ENCODE measurements at regions not wholly inside any gene's neighbourhood (a gene's known extent, or its start where the extent isn't known, plus 50 kb on each side); places are given as distances from the start of the nearest gene placed in this dataset.

DNA sequence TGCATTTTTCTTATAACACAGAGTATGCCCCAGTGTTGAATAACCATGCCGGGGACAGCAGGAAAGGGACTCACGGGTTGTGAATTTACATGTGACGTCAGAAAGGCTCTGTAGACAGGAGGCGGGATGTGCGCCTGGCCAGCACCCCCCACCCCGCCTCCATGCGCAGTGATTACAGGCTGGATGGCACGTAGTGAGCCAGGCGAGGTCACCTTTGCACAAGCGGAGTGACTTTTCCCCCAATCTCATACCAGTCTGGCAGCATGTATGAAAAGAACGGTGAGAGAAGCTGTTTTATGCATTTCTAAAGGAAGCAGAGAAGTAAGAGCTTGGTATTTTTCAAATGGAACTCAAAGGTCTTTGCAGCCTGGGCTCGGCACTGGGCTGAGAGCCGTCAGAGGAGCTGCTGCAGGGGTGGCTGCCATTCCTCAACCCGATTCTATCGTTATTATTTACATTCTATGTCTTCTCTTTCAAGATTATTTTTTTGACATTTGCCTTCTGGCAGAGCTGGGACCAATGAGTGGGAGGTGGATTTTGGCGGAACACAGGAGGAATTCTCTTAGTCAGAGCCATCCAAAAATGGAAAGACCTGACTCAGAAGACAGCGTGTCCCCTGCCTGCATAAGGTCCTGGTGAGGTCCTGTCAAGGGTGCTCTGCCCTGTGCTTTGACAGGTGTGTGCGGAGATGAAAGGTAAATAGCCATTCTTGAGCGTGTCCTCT is 115.6 kb upstream of the SLC45A1 start:
- no peak for DNase-seq

DNA sequence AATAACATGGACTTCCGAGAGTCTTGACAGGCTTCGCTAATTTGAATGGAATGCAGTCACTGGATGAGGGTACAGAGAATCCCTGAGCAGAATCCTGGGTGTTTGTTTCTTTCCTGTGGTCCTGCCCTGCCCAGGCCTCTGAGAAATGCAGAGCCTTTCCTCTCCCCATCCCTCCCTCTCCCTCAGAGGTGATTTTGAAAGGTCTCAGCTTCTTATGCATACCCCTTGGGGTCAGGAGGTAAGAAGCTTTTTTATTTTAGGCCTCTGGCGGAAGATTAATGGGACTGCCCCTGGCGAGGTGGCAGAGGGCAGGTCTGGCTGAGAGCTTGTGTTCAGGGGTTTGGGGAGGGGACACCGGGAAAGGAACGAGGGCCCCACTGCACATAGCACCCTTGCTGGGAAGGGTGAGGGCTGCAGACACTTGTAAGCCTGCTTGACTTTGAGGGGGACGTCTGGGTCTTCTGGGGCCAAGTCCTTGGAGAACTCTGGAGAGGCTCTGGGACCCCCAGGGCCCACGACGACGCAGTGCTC is 116.5 kb upstream of the SLC45A1 start:
- DNase-seq, result no peak

DNA sequence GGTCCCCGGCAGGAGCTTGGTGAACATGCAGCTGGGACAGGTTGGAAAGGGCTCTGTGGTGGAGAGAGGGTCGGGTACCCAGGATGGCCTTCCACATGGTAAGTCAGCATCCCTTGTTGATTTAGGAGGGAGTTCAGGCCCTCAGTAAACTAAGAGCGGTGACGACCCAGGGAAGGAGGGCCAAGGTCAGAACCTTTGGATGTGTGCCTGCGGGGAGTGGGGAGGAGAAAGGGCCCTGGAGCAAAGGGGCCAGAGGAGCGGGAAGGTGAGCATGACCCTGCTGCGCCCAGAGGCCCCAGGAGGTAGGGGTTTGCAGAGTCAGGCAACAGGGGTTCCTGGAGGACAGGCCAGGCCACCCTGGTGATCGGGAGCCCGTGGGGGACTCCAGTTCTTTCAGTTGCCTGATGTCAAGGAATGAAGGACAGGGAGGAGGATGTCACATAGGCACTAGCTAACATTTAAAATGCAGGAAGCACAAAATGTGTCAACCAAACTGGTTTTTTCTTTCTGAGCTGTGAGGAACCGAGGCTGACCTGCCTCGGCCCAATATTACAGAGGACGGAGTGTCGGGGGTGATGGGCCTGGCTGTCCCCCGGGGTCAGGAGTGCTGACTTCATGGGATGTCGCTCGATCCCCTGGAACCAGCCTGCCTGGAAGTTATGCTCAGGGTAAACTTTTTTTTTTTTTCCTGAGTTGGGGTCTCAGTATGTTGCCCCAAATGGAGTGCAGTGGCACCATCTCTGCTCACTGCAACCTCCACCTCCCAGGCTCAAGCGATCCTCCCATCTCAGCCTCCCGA is 117.4 kb upstream of the SLC45A1 start:
- DNase-seq, result no peak

DNA sequence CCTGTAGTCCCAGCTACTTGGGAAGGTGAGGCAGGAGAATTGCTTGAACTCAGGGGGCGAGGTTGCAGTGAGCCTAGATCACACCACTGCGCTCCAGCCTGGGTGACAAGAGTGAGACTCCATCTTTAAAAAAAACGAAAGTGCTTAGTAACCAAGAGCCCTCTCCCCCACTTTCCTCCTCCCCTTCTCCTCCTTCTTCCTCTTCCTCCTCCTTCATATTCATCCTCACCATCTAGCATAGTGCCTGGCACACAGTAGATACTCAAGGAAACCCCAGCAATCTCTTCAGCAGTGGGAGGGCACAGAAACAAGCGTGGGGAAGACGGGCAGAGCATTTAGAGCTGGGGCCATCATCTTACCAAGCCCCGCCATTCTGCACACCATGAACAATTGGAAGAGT is 119.4 kb upstream of the SLC45A1 start:
- no peak for DNase-seq

DNA sequence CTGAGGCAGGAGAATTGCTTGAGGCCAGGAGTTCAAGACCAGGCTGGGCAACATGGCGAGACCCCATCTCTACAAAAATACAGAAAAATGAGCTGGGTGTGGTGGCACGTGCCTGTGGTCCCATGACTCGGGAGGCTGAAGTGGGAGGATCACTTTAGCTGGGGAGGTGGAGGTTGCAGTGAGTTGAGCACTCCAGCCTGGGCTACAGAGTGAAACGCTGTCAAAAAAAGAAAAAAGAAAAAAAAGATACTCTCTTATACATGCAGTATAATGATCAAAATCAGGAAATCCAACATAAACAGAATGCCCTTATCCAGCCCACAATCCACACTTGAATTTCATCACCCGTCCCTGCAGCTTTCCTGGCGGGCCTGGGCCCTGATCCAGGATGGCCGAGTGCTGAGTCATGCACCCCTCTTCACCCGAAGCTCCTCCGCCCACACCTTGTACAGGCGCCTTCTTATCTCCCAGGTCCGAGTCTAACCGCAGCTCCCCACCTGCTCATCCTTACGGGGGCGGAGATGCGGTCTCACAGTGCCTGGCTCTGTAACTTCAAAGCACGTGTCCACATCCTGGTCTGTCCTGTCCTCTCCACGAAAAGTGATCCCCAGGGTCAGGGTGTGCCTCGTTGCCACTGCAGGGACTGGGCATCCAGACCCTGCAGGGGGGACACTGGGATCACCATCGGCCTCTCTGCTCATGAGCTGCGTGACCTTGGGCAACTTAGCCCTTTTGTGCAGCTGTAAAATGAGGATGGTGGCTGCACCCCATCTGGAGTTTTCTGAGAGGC is 120.2 kb upstream of the SLC45A1 start:
- peak; percentile 69 for DNase-seq

DNA sequence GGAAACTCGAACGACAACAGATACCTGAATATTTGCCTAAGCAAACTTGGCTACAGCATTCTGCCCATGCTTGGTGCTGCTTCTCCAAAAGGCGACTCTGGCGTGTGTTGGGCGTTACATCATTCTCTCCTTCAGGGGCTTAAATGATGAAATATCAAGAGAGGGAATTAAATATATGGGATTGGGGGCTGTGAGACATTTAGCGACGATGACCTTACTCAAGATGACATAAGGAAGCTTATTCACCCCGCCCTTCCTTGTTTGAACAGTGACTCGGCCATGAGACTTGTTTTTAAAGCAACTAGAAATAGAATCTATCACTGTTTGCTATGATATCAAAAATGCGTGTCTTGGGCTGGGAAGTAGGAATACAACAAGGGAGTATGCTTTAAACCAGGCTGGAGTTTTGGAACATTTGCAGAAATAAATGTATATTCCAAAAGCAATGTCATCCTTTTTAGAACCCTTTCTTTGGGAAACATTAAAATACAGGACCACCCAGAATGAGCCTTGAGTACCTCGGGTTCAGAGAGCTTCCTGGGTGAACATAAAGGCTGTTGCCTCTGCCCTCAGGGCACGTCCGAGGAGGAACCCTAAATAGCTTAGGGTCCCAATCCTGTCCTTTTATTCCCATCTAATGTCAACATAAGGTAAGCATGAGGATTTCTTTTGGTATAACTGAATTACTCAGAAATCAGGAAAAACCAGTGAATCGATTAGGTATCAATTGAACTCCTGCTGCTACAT is 123.3 kb upstream of the SLC45A1 start:
- no peak for DNase-seq

DNA sequence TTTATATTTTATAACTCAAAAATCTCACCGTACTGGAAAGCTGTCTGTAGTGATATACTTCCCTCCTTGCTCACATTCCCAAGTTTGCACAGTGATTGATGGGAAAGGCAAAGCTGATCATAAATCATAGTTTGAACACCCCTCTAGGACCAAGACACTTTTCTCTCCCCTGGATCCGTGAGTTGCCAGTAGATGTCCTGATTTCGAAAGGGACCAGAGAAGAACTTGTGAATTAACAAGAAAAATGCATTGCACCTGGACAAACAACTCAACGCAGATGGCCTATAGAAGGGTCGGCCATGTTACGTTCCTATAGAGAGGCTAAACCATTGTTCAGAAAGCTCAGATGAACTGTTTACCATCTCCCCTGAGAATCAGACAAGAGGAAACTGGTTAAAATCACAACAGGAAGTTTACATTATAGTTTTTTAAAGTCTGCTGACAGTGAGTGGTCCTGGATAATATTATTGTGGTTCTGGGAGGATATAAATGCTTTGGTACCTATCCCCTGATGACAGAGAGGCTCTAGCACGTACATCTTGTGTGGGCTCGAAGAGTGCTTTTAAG is 124.0 kb upstream of the SLC45A1 start:
- no peak for DNase-seq

DNA sequence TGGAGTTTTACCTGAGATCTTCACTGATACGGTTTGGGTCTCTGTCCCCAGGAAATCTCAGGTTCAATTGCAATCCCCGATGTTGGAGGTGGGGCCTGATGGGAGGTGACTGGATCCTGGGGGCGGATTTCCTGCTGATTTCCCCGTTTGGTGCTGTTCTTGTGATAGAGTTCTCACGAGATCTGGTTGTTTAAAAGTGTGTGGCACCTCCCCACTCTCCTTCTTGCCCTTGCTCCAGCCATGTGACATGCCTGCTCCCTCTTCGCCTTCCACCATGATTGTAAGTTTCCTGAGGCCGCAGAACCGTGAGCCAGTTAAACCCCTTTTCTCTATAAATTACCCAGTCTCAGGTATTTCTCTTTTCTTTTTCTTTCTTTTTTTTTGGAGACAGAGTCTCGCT is 126.4 kb upstream of the SLC45A1 start:
- no peak for DNase-seq

DNA sequence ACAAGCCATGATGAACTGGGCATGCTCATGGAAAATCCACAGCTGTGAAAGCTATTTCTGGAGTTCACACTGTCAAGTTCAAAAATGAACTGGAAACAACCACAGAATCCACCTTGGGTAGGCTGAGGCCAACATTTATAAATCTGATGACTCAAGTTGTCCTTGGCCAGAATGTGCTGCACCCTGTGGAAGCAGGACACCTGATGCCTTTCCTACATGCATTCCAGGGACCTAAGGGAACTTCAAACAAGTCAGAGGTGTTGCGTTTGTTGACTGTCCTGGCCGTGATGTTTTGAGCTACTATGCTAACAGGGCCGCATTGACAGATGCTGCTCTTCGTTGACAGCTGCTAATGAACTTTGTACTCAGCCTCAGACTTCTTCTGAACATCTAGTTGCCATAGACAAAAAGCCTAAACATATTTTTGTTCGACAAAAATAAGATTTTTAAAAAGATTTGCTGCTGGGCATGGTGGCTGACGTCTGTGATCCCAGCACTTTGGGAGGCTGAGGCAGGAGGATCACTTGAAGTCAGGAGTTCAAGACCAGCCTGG is 127.9 kb upstream of the SLC45A1 start:
- DNase-seq, result no peak

DNA sequence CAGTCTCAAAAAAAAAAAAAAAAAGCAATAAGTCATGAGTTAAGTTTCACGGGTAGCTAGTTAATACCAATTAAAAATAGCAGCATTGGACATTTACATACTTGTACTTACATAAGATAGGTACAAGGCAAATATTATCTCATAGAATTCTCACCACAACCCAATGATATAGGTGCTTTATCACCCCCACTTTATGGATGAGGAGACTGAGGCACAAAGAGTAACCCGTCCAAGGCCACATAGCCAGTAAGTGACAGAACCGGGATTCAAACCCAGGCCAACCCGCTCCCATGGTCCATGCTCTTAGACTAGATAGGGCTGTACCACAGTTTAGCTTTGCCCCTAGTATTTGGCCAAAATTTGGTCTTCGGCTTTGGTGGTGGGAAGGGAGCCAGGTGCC is 132.5 kb upstream of the SLC45A1 start:
- DNase-seq, result no peak

DNA sequence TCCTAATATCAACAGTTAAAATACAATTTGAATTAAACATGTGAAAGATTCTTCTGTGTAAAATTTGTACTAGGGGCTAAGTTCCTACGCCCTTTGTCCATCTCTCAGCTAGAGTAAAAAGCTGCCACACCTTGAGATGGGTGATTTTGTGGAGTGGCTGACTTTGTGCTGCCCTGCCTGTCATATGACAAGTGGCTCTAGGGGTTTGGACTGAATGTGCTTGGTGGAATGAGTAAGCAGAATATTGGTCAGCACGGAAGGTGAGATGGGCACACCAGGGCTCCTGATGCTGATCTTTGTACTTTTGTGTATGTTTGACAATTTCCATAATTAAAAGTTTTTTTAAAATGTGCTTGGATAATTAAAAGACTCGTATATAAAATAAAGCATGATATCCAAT is 133.6 kb upstream of the SLC45A1 start:
- DNase-seq, result no peak

DNA sequence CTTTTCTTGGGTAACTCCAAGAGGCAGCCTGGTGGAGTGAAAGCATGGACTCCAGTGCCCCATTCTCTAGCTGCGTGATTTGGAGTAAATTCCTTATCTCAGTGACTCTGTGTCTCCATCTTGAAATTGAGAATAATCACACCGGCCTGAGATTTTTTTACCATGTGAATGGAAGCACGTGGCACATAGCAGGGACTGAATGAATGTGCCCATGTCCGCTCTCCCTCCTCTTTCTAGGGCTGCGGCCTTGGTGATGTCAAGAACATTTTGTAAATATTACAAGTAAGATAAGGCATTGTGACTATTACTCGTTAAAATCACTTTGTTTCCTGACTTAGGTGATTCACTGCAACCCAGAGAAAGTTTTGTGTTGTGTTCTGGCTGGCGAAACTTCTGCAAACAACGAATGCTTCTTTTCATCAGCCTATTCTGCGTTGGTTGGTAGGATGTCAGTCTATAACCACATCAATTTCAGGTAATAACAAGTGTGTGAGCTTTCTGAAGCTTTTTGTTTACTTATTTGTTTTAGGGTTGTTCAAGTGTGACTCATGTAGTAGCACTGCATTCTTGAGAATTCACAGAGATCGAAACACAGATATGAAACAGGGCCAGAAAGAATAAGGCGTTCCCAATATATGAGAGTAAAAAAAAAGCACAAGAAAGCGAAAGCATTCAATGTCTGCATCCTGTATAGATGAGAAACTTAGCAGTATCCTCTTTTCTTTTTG is 135.7 kb upstream of the SLC45A1 start:
- DNase-seq, result peak; percentile 67

DNA sequence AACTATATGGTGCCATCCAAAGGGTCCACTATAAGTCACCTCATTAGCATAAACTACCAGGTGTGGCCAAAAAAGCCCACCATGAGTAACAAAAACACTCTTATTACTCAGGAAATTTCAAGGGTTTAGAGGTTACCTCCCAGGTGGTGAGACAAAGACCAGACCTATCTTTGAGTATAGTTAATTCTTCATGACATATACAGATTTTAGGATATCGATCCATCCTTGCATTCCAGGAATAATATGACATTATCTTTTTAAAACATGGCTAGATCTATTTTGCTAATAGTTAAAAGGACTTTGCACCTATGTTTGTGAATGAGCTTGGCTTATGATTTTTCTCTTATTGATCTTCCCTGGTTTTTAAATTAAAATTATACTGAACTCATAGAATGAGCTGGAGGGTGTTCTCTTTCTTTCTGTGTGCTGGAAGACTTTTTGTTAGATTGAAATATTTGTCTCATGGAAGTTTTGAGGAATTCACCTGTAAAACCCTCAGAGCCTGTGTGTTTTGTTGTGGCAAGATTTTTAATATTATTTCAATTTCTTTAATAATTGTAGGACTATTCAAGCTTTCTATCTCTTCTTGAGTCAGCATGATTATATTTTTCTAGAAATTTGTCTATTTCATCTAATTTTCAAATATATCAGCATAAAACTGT is 138.7 kb upstream of the SLC45A1 start:
- DNase-seq, result no peak

DNA sequence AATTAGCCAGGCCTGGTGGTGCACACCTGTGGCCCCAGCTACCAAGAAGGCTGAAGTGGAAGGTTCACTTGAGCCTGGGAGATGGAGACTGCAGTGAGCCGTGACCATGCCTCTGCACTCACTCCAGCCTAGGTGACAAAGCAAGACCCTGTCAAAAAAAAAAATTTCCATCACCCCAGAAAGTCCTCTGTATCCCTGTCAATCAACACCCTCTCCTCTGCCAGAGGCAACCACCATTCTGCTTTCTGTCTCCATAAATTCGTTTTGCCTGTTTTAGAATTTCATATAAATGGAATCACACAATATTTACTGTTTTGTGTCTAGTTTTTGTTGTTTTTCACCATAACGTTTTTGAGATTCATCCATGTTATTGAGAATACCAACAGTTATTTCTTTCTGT is 141.6 kb upstream of the SLC45A1 start:
- DNase-seq, result no peak

DNA sequence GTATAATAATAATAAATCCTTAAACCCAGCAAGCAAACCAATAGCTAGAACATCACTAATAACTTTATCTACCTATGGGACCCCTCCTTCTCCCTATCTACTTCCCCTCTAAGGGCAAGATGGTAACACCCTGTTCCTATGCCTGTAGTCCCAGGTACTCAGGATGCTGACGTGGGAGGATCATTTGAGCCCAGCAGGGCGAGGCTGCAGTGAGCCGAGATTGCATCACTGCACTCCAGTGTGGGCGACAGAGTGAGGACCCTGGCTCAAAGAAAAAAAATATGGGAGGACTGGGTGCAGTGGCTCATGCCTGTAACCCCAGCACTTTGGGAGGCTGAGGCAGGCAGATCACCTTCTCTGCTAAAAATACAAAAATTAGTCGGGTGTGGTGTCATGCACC is 143.1 kb upstream of the SLC45A1 start:
- DNase-seq, result no peak

DNA sequence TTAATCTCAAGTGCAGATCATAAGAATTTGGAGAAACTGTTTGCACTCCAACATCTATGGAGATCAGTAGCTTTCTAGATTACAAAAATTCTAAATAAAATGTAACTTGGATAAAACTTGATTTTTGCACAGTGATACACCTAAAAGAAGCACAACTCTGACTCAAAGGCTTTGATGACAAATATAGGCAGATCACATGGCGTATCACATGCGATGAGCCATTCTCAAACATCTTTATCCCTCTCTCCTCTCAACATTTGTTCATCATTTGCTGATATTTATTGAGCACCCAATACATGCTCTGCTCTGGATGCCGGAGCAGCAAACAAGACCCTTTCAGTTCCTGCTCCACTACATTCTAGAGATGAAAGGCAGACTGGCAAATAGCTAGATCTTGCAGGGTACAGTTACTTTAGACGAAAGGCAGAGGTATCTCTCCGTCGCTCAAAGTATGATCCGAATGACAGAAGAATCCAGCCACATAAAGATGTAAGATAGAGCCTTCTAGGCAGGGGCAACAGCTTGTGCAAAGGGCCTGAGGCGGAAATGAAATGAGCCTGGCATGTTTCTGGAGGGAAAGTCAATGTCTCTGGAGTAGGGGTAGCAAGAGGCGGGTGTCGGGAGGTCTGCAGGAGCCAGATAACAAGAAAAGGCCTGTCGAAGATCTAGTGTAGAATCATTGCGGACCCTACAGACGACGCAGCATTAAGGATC is 145.8 kb upstream of the ERRFI1 start:
- no peak for DNase-seq

DNA sequence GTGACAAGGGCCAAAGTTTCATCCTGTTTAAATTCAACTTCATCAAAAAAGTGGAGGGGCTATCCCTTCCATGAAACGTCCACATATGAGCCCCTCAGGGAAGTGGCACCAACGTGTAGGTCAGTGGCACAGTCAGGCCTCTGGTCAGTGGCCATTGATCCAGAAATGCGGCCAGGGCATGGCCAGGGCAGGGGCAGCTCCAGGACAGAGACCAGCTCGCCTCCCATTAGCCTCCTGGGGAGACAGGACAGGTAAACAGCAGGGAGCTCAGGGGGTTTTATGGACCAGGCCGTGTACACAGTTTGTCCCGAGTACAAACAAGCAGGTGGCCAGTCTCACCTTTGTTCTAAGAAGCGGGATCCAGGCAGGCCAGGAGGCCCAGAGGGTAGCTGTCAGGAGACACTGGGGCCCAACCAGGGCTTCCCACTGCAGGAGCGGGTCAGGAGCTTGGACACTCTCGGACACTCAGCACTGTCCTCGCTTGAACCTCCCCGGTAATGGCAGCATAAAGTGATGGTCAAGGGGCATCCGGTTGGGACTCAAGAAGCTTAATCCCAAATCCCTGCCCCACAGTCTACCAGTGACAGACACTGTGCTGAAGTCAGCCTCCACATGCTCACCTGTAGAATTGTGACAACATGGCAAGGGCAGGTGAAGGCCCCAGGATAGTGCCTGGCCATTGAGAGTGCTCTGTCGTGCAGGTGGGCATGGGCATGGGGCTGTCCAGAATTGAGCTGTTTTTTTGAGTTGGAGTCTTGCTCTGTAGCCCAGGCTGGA is 144.1 kb upstream of the ERRFI1 start:
- DNase-seq, result no peak

DNA sequence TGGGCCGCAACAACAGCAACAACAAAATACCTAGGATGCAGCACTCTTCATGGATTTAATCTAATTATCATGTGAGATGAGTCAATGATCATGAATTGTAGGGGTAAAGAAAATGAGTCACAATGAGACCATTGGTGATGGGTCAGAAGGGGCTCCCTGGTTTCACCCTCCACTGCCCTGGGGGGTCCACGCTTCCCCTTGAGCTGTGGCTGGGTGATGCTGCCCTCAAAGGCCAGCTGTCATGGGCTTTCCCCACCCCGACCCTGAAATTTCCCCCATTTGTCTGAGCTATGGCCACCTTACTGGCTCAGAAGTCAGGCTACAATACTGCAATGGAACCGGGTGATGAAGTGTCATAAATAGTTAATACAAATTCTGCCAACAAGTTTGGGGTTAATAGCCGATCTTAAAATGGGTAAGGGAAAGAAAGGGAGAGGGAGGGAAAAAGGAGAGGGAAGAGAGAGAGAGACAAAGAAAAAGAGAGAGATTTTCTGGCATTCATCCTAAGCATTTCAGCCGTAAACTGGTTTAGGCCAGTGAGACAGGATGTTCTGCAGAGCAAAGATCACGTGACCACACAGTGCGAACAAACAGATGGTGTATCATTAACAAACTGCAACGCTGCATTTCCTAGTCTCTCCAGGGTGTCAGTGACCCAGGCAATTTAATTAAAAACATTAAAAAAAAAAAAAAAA is 143.4 kb upstream of the ERRFI1 start:
- DNase-seq, result peak; percentile 34

DNA sequence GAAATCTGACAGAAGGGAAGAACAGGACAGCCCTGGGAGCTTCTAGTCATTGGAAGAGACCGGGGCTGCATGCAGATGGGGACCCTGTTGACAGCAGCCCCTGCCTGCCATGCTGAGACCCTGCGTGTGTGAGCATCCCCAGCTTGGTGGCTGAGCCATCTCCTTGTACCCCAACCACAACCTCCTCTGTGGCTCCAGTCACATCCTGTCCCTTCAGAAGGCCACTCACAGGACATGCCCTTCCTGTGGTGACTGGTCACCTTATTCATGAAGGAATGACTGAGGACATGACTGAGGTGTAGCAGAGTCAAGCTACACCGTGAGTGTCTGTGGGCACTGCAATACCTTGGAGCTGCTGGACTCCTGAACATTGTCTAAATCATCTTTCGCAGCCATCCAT is 141.8 kb upstream of the ERRFI1 start:
- DNase-seq, result no peak
